GM19238 (cell line): ENCODE measurements at regions not wholly inside any gene's neighbourhood (a gene's known extent, or its start where the extent isn't known, plus 50 kb on each side); places are given as distances from the start of the nearest gene placed in this dataset.
"Not testable (repeated sequence)": the region's sequence is repeated elsewhere in the genome, so short reads cannot be mapped to it uniquely, and the experiment has no call there.

ENCODE experiments used
- DNase-seq: peaks from one replicate; pipeline ENCODE4 v3.0.0; 2011; ENCODE audit warnings: low spot score; ENCODE audit not compliant: insufficient read length

DNA sequence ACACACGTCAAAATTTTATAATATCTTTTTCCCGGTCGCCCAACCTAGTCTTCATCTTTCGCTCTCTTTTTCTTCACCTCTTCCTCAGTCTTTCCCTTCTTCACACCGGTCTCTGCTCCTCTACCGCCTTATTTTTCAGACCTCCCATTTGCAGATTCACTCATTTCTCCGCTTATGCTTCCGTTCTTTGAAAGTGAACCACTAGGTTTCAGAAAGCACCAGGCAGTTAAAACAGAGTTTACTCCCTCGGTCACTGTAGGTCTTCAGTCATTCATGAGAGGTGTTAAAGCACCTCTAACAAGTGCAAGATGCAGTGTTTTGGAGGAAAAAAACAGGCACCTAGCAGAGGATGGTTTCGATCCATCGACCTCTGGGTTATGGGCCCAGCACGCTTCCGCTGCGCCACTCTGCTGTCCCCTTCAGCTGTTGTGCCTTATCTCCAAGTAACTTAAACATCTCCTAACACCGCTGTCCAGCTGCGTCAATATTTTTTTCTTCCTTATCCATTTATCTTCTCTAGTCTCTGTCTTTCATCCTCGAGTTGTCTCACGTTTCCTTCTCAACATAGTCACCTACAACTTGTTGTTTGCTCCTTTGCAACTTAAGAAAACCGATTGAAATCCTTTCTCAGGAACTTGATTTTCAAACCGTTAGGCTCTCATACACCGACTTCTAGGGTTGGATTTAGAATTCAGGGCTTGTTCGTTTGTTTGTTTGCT is 119.7 kb upstream of the ZNF184 start:
- DNase-seq, result peak; percentile 37

DNA sequence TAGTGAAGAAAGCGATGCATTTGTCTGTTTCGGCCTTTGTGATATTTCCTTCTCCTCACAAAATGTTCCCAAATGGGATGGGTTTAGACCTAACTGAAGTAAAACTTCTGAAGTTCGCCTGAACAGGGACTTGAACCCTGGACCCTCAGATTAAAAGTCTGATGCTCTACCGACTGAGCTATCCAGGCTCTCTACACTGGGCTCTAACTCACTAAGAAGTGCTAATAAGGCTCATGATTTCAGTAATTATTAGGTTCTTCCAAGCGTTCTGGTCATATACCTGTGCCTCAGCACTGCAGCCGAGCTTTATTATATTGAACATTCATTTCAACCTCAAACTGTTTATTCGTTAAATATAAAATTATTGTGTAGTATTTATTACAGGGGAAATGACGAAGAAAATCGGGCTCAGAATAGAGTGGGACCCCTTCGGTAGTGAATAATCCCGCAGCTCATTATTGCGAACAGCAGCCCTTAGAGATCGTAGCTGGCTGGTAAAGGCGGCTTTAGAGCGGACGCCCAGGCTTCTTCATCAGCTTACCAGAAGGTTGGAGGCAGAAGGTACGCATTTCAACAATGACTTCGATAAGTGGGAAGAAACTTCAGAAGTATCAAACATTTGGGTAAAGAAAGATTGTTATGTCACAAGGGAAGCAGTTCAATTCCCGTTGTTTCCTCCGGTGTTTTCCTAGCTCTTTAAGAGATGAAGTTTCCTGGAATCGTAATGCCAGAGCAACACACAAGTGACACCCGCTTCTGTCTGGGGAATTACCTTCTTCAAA is 119.0 kb upstream of the ZNF184 start:
- no peak for DNase-seq

DNA sequence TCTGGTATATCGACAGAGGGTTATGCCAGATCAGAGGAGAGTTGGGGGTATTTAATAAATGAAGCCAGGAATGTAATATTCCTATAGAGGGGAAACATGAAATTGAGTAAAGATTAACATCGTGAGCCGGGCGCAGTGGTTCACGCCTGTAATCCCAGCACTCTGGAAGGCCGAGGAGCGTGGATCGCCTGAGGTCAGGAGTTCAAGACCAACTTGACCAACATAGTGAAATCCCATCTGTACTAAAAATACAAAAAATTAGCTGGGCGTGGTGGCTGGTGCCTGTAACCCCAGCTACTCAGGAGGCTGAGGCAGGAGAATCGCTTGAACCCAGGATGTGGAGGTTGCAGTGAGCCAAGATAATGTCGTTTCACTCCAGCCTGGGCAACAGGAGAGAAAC is 112.4 kb upstream of the ZNF184 start:
- not testable (repeated sequence) for DNase-seq

DNA sequence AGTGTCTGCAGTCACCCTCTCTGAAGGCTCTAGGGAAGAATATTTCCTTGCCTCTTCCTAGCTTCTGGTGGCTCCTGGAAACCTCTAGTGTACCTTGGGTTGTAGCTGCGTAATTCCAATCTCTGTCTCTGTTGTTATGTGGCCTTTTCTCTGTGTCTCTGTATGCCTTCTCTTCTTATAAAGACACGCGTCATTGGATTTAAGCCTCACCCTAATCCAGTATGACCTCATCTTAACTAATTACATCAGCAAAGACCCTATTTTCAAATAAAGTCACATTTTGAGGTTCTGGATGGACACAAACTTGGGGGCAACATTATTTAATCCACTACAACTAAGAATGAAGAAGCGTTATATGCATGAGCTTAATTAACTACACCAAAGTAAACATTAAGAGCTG is 111.4 kb upstream of the ZNF184 start:
- no peak for DNase-seq

DNA sequence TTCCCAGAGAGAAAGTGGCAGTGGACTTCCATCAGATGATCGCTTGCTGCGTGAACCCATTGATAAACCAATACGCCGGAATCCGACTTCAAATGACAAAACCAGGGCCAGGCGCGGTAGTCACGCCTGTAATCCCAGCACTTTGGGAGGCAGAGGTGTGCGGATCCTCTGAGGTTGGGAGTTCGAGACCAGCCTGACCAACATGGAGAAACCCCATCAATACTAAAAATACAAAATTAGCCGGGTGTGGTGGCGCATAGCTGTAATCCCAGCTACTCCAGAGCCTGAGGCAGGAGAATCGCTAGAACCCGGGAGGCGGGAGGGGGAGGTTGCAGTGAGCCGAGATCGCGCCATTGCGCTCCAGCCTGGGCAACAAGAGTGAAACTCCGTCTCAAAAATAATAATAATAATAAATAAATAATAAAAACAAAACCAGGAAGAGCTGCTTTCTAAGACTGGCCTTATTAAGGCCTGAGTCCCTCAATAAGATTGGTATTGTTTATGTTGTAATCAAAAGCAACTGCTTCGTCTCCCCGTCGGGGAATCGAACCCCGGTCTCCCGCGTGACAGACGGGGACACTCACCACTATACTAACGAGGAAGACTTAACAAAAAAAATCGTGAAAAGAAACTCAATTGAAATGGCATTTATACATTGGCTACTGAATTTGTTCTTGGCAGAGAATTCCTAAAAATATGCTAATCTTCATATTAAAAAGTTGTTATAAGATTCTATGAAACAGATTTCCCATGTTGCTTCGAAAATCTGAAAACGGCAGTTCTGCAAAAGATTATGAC is 110.2 kb upstream of the ZNF184 start:
- no peak for DNase-seq

DNA sequence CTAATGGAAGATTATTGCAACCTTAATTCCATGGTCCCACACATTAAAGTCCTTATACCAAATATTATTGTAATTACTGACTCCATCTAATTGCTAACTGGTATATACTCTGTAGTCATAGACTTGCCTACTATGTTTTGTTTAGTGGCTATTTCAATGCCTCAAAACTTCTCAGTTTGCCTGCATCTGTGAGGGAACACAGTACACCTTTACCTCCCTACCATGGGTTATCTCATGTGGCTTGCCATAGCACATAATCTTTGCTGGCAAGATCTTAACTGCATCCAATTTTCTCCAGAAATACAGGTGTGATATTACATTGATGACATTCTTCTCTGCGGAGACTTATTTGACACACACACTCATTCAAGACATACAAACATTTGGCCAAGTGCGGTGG is 107.1 kb upstream of the ZNF184 start:
- no peak for DNase-seq

DNA sequence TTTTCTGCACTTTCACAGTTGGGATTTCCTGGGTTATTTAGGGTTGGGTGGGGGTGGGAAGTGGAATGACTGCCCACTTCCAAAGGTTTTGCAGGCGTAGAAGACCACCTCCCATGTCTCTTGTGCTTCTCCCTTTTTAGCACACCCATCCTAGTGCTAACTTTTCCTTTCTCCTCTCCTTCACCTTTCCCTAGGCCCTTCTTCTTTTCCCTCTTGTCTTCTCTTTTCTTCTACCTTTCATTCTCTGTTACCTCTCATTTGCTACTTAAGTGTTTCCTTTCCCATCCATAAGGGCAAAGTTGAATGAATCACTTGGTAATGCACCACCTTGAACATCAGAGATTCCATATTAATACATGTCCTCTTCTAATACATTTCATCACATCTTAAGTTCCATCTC is 105.0 kb upstream of the ZNF184 start:
- no peak for DNase-seq

DNA sequence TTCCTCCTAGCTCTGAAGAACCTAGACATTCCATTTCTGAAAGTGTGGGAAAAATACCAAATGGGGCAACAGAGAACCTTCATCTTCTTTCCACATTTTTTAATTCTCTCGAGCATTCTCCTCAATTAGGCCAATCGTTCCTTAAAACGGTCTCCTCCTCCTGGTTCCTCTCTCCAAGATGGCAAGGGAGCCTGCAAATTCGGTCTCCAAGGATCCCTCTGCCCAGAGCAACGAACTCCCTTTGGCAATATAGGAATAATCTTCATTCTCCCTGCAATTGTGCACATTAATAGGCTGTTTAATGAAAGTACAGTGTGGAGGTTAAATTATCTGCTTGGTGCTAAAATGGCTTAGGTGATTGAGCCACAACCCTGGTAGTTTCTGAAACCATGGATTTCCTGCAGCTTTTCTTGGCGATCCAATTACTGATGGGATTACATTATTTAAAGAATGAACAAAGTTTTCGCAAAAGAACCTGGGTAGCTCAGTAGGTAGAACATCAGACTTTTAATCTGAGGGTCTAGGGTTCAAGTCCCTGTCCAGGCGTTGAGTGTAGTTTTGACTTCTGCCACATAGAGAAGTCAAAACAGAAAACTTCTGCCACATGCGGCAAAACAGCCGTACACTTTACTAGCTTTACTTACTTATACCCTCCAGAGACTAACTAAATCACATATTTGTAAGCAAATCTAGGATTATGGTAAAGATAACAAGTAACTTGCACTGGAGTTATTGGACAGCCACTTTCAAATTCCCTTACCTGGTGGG is 102.9 kb upstream of the ZNF184 start:
- DNase-seq, result no peak

DNA sequence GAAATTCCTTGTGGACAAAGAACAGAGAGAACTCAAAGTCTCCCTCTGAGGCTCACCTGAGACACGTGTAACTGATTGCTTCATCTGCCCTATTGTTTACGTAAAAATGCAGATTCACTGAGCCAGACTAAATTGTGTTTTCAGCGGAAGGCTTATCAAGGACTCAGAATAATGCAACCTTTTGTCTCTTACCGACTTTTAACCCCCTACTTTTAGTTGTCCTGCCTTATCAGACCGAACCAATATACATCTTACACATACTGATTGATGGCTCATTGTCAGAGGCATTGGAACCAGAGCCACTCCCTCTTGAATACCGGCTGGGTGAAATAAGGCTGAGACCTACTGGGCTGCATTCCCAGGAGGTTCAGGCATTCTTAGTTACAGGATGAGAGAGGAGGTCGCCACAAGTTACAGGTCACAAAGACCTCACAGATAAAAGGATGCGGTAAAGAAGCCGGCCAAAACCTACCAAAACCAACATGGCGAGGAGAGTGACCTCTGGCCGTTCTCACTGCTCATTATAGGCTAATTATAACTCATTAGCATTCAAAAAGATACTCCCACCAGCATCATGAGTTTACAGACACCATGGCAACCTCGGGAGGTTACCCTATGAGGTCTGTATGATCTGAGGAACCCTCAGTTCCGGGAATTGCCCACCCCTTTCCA is 95.5 kb upstream of the ZNF184 start:
- DNase-seq, result no peak

DNA sequence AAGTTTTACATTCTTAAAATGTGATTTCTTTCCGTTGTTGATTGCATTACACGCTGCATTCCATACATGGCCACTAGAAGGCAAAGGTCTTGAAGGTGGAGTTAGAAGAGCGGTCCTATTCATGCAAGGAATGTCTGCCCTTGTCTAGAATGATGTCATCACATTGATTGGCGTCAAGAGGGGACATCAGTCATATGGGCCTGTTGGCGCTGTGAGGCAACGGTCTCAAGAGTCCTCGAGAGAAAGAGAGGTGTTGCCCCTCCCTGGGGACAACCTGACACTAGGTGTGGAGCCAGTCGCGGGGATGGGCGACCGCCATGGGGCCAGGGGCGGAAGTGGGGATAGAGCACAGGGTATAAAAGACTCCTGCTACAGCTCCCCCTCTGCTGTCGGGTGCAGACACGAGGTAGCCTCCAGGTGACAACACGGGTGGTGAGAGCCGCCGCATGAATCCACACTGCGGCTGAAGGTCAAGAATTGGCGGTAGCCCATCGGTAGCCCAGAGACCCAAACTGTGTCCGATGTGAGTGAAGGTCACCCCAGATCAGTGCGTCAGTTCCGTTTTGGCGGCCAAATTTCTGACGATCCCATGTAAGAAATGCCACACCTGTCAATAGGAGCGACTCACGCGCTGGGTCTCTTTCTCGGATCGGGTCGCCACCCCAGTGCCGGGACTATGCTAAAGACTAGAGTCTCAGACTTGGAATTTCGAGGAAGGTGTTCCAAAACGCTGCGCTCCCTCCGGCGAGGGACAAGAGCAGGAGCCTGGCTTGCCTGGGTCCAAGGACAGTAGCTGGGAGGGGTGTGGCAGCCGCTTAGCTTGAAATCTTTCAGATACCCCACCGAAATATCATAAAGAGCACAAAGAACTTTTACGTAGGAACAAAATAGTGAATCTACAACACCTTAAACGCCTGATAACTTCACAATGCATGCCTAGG is 93.2 kb upstream of the ZNF184 start:
- DNase-seq, result no peak

DNA sequence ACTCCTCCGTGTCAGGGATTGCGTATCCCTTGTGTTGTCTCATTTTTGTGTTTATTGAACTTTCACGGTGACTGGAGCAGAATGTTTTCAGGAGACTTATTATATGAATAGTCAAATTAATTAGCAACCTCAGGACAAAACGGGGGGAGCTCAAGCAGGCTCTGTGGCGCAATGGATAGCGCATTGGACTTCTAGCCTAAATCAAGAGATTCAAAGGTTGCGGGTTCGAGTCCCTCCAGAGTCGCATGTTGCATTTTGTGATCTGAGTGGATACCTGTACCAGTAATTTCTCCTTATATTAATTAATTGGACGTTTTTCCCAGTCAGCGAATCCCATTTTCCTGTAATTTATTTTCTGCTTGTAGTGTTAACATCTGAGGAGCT is 89.1 kb upstream of the ZNF184 start:
- no peak for DNase-seq

DNA sequence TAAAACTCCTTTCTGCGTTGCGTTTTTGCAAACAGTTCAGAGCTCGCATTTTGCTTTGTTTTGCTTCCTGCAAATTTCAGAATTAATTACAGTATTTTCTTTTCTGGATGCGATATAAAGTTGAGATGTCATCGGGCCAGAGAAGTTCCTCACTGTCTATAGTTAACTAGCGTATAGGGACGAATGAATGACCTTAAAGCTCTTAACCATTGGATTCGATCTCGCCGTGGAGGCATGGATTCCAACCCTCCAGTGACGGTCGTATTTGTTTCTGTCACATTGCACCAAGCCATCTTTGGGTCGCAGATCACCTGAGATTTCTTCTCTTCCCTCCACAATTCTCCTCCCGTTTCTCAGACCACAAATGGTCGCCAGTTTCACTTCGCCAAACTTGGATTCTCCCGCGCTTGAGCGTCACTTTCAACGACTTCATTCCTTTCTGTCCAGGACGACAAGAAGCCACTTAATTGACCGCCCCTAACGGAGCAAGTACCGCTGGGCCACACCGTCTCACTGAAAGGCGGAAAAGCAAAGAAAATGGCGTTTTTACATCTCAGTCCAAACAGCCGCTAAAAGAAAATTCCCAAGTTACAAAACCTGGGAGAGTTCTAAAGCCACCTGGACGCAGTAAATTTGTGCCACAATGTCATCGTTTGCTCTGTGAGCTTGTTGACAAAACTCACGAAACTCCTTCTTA is 85.3 kb upstream of the ZNF184 start:
- DNase-seq, result no peak

DNA sequence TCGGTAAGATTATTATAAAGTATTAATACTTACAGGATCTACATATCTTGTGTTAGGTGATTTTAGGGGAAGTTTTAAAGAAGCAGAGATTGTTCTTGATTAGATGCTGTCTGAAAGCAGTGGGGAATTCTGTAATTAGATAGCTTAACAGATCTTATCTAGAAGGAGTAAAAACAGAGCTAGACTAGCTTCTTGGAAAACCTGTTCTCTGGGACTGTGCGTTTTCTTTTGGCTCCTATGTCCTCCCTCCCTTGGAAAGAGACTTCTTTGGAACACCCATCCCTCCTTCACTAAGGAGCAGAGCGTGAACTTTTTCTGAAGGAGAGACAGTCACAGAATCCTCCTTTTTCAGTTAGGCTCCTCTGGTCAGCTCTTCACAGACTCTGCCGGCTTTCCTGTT is 83.5 kb upstream of the ZNF184 start:
- DNase-seq, result no peak

DNA sequence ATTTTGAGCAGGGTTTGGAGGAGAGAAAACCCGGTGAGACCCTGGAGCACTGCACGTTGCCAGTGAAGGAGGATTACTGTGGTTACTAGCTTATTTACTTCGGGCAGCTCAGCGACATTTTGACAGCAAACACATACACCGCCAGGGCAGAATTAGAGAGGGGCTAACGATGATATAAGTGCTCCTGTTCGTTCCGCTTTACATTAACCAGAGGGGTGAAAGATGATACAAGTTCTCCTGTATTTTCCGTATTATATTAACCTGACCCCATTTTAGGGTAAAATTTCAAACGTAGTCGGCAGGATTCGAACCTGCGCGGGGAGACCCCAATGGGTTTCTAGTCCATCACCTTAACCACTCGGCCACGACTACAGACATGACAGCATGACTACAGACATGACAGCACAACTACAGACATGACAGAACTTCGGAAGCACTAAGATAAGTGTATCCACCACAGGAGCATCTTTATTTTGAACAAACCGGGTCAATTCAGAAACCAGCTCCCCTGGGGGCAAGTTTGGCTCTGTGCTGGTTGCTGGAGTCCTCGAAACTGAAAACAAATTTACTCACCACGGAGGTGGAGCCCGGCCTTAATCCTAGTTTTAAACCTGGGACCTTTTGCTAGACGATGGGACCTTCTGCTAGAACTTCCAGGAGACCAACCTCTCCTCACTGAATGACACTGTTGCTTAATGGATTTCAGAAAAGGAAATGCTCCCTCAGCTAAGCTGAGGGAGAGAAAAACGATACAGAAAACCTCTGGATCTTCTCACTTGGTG is 80.4 kb upstream of the ZNF184 start:
- no peak for DNase-seq

DNA sequence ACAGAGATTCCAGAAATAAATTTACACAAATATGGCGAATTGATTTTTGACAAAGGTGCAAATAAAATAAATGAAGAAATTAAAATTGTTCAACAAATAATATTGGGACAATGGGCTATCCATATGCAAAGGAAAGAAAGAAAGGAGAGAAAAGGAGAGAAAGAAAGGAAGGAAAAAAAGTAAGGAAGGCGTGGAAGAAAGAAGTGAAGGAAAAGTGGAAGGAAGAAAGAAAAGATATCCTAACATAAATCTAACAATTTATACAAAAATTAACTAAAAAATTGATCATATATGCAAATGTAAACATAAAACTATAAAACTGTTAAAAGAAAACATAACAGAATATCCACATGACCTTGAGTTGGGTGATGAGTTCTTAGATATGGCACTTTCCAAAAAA is 78.7 kb upstream of the ZNF184 start:
- no peak for DNase-seq

DNA sequence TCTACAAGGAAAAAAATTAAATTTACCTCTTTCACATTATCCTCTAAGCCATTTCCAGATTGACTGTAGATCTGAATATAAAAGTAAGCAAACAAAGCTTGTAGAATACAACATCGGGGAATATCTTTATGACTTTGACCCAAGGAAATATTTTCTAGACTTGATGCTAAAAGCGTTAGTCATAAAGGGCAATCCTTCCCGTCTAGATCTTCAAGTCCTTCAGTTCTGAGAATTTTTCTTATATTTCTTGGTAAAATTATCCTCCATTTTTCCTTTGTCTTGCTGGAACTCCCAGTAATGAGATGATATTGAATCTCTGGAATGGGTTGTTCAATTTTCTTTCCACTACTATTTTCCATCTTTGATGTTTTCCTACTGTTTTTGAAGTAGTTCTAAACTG is 77.8 kb upstream of the ZNF184 start:
- DNase-seq, result no peak

DNA sequence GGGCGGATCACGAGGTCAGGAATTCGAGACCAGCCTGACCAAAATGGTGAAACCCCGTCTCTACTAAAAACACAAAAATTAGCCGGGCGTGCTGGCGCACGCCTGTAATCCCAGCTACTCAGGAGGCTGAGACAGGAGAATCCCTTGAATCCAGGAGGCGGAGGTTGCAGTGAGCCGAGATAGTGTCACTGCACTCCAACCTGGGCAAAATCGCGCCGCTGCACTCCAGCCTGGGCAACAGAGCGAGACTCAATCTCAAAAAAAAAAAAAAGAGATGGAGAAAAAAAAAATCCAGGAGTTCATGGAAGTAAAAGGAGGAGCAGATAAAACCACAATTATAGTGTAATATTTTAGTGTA is 76.3 kb upstream of the ZNF184 start:
- DNase-seq, result not testable (repeated sequence)
